ENCODE measurements at regions not wholly inside any gene's neighbourhood (a gene's known extent, or its start where the extent isn't known, plus 50 kb on each side); places are given as distances from the start of the nearest gene placed in this dataset.

- no peaks in the 10 kb centered on the region for H3K27me3 ChIP-seq (ENCODE audit: control insufficient read depth, insufficient read depth, low read length)
- H3K9ac ChIP-seq (ENCODE audit: low read depth, low read length): no peak overlapping the region
- no peaks in the 10 kb centered on the region for H3K9me3 ChIP-seq (ENCODE audit: control insufficient read depth, insufficient read depth, low read length)
- no peak overlapping the region for H3K4me3 ChIP-seq (ENCODE audit: low read depth, low read length)
- H3K27ac ChIP-seq (ENCODE audit: low read depth, low read length): no peak overlapping the region
- no peaks in the 10 kb centered on the region for H3K4me1 ChIP-seq (ENCODE audit: control insufficient read depth, insufficient read depth, low read length)
- no peaks in the 10 kb centered on the region for H3K36me3 ChIP-seq (ENCODE audit: control insufficient read depth, insufficient read depth, low read length)
These were observed 129.9 kb upstream of the TNS3 start for GRCh38 chr7:47711776-47712175.

- Histone ChIP-seq H3K9me3 (ENCODE audit: control insufficient read depth, insufficient read depth, low read length) (no peaks in the 10 kb centered on the region), H3K4me1 (ENCODE audit: control insufficient read depth, insufficient read depth, low read length) (no peaks in the 10 kb centered on the region), H3K9ac (ENCODE audit: low read depth, low read length) (no peak overlapping the region)
These were observed 128.5 kb upstream of the TNS3 start for GRCh38 chr7:47710201-47710935.

DNA sequence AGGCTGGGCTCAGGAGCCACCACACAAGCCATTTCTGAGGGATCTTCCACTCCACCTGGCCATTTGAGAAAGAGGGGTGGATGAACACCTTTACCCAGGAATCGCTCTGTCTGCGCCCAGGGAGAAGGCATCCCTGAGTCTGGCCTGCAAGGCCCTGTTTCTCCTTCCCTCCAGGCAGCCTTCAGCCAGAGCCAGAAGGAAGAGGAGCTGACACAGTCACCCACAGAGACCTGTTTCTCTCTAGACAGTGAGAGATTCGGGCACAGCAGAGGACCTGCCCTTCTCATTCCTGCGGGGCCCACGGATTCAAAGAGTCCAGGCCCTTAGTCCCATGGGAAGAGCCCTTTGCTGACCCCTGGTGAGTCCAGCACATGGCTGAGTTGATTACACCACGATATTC lies 127.5 kb upstream of the TNS3 start:
- Histone ChIP-seq H3K27me3 (ENCODE audit: control insufficient read depth, insufficient read depth, low read length) (no peaks in the 10 kb centered on the region), H3K36me3 (ENCODE audit: control insufficient read depth, insufficient read depth, low read length) (no peaks in the 10 kb centered on the region), H3K4me1 (ENCODE audit: control insufficient read depth, insufficient read depth, low read length) (no peaks in the 10 kb centered on the region), H3K9ac (ENCODE audit: low read depth, low read length) (no peak overlapping the region), H3K4me3 (ENCODE audit: low read depth, low read length) (no peak overlapping the region), H3K9me3 (ENCODE audit: control insufficient read depth, insufficient read depth, low read length) (no peaks in the 10 kb centered on the region), H3K27ac (ENCODE audit: low read depth, low read length) (no peak overlapping the region)

More at GRCh38 chr7:47710201-47710935, 128.5 kb upstream of the TNS3 start:
- Histone ChIP-seq H3K36me3 (ENCODE audit: control insufficient read depth, insufficient read depth, low read length) (no peaks in the 10 kb centered on the region), H3K27me3 (ENCODE audit: control insufficient read depth, insufficient read depth, low read length) (no peaks in the 10 kb centered on the region), H3K4me3 (ENCODE audit: low read depth, low read length) (no peak overlapping the region), H3K27ac (ENCODE audit: low read depth, low read length) (no peak overlapping the region)

GRCh38 chr7:47709051-47709450 lies 127.1 kb upstream of the TNS3 start:
- Histone ChIP-seq H3K27me3 (ENCODE audit: control insufficient read depth, insufficient read depth, low read length) (no peaks in the 10 kb centered on the region), H3K4me1 (ENCODE audit: control insufficient read depth, insufficient read depth, low read length) (no peaks in the 10 kb centered on the region), H3K36me3 (ENCODE audit: control insufficient read depth, insufficient read depth, low read length) (no peaks in the 10 kb centered on the region), H3K9ac (ENCODE audit: low read depth, low read length) (no peak overlapping the region), H3K4me3 (ENCODE audit: low read depth, low read length) (no peak overlapping the region), H3K9me3 (ENCODE audit: control insufficient read depth, insufficient read depth, low read length) (no peaks in the 10 kb centered on the region), H3K27ac (ENCODE audit: low read depth, low read length) (no peak overlapping the region)

- H3K9me3 ChIP-seq (ENCODE audit: control insufficient read depth, insufficient read depth, low read length): no peaks in the 10 kb centered on the region
- H3K27me3 ChIP-seq (ENCODE audit: control insufficient read depth, insufficient read depth, low read length): no peaks in the 10 kb centered on the region
- no peaks in the 10 kb centered on the region for H3K4me1 ChIP-seq (ENCODE audit: control insufficient read depth, insufficient read depth, low read length)
- no peaks in the 10 kb centered on the region for H3K36me3 ChIP-seq (ENCODE audit: control insufficient read depth, insufficient read depth, low read length)
- H3K27ac ChIP-seq (ENCODE audit: low read depth, low read length): no peak overlapping the region
- no peak overlapping the region for H3K9ac ChIP-seq (ENCODE audit: low read depth, low read length)
- H3K4me3 ChIP-seq (ENCODE audit: low read depth, low read length): no peak overlapping the region
These were observed 125.7 kb upstream of the TNS3 start for GRCh38 chr7:47707583-47707982.

DNA sequence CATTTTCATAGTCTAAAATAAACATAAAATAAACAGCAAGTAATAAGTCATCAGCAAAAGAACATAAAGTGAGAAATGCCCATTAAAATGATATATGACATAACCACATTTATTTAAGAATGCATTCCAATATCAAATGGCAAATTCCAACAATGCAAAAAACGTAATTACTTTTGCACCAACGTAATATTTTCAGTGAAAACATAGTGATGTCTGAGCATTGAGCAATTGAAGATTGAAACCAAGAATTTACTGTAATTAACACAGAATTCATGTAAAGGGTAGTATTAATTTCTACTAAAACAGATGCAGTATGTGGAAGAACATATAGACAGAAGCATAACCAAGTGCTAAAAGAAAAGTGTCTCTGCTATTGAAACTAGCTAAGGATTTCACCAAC lies 123.0 kb upstream of the TNS3 start:
- Histone ChIP-seq H3K4me3 (ENCODE audit: low read depth, low read length) (no peak overlapping the region), H3K4me1 (ENCODE audit: control insufficient read depth, insufficient read depth, low read length) (no peaks in the 10 kb centered on the region), H3K27ac (ENCODE audit: low read depth, low read length) (no peak overlapping the region), H3K27me3 (ENCODE audit: control insufficient read depth, insufficient read depth, low read length) (no peaks in the 10 kb centered on the region), H3K9ac (ENCODE audit: low read depth, low read length) (no peak overlapping the region), H3K36me3 (ENCODE audit: control insufficient read depth, insufficient read depth, low read length) (no peaks in the 10 kb centered on the region), H3K9me3 (ENCODE audit: control insufficient read depth, insufficient read depth, low read length) (no peaks in the 10 kb centered on the region)

DNA sequence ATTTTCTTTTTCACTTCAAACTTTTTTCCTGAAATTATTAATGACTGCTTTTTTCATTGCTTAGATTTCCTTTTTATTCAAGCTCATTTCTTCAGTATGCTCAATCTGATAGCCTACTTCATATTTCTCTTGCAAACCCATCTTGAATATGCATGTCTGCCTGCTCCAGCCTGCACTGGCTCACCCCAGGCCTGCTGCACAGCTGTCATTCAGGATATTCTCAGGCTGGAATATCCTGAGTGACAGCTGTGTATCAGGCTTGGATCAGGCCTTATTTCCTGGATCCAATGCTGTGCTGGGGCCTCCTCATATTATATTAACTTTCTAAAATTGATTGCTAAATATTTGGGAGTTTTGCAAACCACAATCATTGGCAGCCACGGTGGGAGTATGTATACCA lies 120.2 kb upstream of the TNS3 start:
- no peaks in the 10 kb centered on the region for H3K9me3 ChIP-seq (ENCODE audit: control insufficient read depth, insufficient read depth, low read length)
- H3K27me3 ChIP-seq (ENCODE audit: control insufficient read depth, insufficient read depth, low read length): no peaks in the 10 kb centered on the region
- H3K4me1 ChIP-seq (ENCODE audit: control insufficient read depth, insufficient read depth, low read length): no peaks in the 10 kb centered on the region
- no peak overlapping the region for H3K27ac ChIP-seq (ENCODE audit: low read depth, low read length)
- H3K4me3 ChIP-seq (ENCODE audit: low read depth, low read length): no peak overlapping the region
- H3K9ac ChIP-seq (ENCODE audit: low read depth, low read length): no peak overlapping the region
- no peaks in the 10 kb centered on the region for H3K36me3 ChIP-seq (ENCODE audit: control insufficient read depth, insufficient read depth, low read length)

DNA sequence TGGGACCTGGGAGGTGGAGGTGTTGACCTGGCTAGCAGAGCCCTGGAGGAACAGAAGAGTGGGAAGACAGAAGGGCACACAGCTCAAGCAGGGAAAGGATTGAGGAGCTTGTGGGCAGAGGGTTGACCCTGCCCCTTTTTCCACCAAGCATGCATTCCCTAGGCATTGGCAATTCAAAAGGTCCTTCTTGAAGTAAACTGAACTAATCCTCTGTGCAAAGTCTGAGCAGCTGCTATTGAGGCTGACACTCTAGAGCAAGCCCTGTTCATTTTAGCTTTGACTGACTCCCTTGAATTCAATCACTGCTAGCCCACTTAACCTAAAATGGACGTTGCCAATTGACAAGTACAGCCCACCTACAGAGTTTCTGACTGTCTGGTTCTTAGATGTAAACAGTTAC lies 116.5 kb upstream of the TNS3 start:
- H3K27me3 ChIP-seq (ENCODE audit: control insufficient read depth, insufficient read depth, low read length): no peaks in the 10 kb centered on the region
- H3K9ac ChIP-seq (ENCODE audit: low read depth, low read length): no peak overlapping the region
- no peaks in the 10 kb centered on the region for H3K4me1 ChIP-seq (ENCODE audit: control insufficient read depth, insufficient read depth, low read length)
- no peaks in the 10 kb centered on the region for H3K9me3 ChIP-seq (ENCODE audit: control insufficient read depth, insufficient read depth, low read length)
- H3K27ac ChIP-seq (ENCODE audit: low read depth, low read length): no peak overlapping the region
- H3K36me3 ChIP-seq (ENCODE audit: control insufficient read depth, insufficient read depth, low read length): no peaks in the 10 kb centered on the region
- H3K4me3 ChIP-seq (ENCODE audit: low read depth, low read length): no peak overlapping the region

DNA sequence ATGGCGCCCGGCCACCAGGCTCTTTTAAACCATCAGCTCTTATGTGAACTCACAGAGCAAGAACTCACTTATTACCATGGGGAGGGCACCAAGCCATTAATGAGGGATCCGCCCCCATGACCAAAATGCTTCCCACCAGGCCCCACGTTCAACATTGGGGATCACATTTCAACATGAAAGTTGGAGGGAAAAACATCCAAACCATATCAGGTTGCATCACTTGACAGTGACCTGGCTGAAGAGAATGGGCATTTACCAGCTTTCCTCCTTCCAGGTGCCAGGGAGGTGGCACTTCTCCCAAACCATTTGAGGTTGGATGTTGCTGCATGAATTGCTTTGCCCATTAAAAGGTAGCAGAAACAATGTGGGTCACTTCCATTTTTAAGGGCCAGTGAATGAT lies 115.6 kb upstream of the TNS3 start:
- Histone ChIP-seq H3K27ac (ENCODE audit: low read depth, low read length) (no peak overlapping the region), H3K4me1 (ENCODE audit: control insufficient read depth, insufficient read depth, low read length) (no peaks in the 10 kb centered on the region), H3K27me3 (ENCODE audit: control insufficient read depth, insufficient read depth, low read length) (no peaks in the 10 kb centered on the region), H3K4me3 (ENCODE audit: low read depth, low read length) (no peak overlapping the region), H3K9ac (ENCODE audit: low read depth, low read length) (no peak overlapping the region), H3K9me3 (ENCODE audit: control insufficient read depth, insufficient read depth, low read length) (no peaks in the 10 kb centered on the region), H3K36me3 (ENCODE audit: control insufficient read depth, insufficient read depth, low read length) (no peaks in the 10 kb centered on the region)

- Histone ChIP-seq H3K27ac (ENCODE audit: low read depth, low read length) (no peak overlapping the region), H3K9ac (ENCODE audit: low read depth, low read length) (no peak overlapping the region), H3K9me3 (ENCODE audit: control insufficient read depth, insufficient read depth, low read length) (no peaks in the 10 kb centered on the region), H3K4me1 (ENCODE audit: control insufficient read depth, insufficient read depth, low read length) (no peaks in the 10 kb centered on the region), H3K4me3 (ENCODE audit: low read depth, low read length) (no peak overlapping the region), H3K27me3 (ENCODE audit: control insufficient read depth, insufficient read depth, low read length) (no peaks in the 10 kb centered on the region), H3K36me3 (ENCODE audit: control insufficient read depth, insufficient read depth, low read length) (no peaks in the 10 kb centered on the region)
These were observed 114.3 kb upstream of the TNS3 start for GRCh38 chr7:47696152-47696710.

DNA sequence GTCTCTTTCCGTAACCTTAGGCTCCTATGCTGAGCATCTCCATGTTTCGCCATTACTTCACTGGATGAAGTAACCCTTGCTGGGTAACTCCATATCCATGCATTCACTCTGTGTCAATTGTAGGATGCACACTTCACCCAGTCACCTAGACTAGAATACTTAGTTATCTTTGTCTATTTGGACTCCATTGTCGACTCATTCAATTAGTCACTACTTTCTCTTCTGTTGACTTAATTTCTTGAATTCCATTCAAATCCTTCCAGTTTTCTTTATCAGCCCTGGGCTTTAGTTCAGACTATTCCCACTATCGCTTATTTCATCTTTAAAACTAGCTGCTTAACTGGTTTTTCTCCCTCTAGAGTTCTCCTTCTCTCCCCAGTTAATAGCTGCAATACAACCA lies 111.3 kb upstream of the TNS3 start:
- Histone ChIP-seq H3K9ac (ENCODE audit: low read depth, low read length) (no peak overlapping the region), H3K9me3 (ENCODE audit: control insufficient read depth, insufficient read depth, low read length) (no peaks in the 10 kb centered on the region), H3K27me3 (ENCODE audit: control insufficient read depth, insufficient read depth, low read length) (no peaks in the 10 kb centered on the region), H3K36me3 (ENCODE audit: control insufficient read depth, insufficient read depth, low read length) (no peaks in the 10 kb centered on the region), H3K4me1 (ENCODE audit: control insufficient read depth, insufficient read depth, low read length) (no peaks in the 10 kb centered on the region), H3K4me3 (ENCODE audit: low read depth, low read length) (no peak overlapping the region), H3K27ac (ENCODE audit: low read depth, low read length) (no peak overlapping the region)

Data from HUES48 (cell line).